ENCODE measurements at regions not wholly inside any gene's neighbourhood (a gene's known extent, or its start where the extent isn't known, plus 50 kb on each side); places are given as distances from the start of the nearest gene placed in this dataset.
A peak's percentile ranks its signal among the peaks of the same experiment; 100 is the strongest.
"Not testable (repeated sequence)": the region's sequence is repeated elsewhere in the genome, so short reads cannot be mapped to it uniquely, and the experiment has no call there.

GRCh38 chr6:141969201-141969600, 163.5 kb upstream of the GJE1 start:
- DNase-seq, result no peak

- DNase-seq, result no peak
These were observed 164.1 kb upstream of the GJE1 start for GRCh38 chr6:141968632-141969031.

GRCh38 chr6:141965016-141965545, 167.6 kb upstream of the GJE1 start:
- DNase-seq, result no peak

GRCh38 chr6:141963543-141964295, 169.0 kb upstream of the GJE1 start:
- no peak for DNase-seq

- no peak for DNase-seq
These were observed 175.5 kb upstream of the GJE1 start for GRCh38 chr6:141957271-141957670.

- DNase-seq, result no peak
These were observed 175.9 kb upstream of the GJE1 start for GRCh38 chr6:141956868-141957267.

- DNase-seq, result peak; percentile 24
These were observed 176.5 kb upstream of the GJE1 start for GRCh38 chr6:141956046-141956761.

GRCh38 chr6:141953072-141953471, 179.7 kb upstream of the GJE1 start:
- DNase-seq, result no peak

- no peak for DNase-seq
These were observed 186.2 kb upstream of the GJE1 start for GRCh38 chr6:141946502-141946901.

GRCh38 chr6:141938664-141939063, 194.1 kb upstream of the GJE1 start:
- no peak for DNase-seq

GRCh38 chr6:141932685-141933084, 200.0 kb upstream of the GJE1 start:
- DNase-seq, result no peak

- DNase-seq, result not testable (repeated sequence)
These were observed 206.4 kb upstream of the GJE1 start for GRCh38 chr6:141926200-141926900.

- DNase-seq, result no peak
These were observed 207.7 kb upstream of the GJE1 start for GRCh38 chr6:141925001-141925400.

GRCh38 chr6:141922898-141923297, 209.8 kb upstream of the GJE1 start:
- no peak for DNase-seq

GRCh38 chr6:141916682-141917505, 215.8 kb upstream of the GJE1 start:
- DNase-seq, result not testable (repeated sequence)

GRCh38 chr6:141914646-141915045, 218.1 kb upstream of the GJE1 start:
- no peak for DNase-seq

GRCh38 chr6:141906569-141907080, 226.1 kb upstream of the GJE1 start:
- DNase-seq, result no peak

- DNase-seq, result no peak
These were observed 242.1 kb upstream of the GJE1 start for GRCh38 chr6:141890661-141891060.

GRCh38 chr6:141884850-141885249, 247.9 kb upstream of the GJE1 start:
- DNase-seq, result no peak

- no peak for DNase-seq
These were observed 254.0 kb upstream of the GJE1 start for GRCh38 chr6:141878686-141879085.

GRCh38 chr6:141877275-141877983, 255.3 kb upstream of the GJE1 start:
- no peak for DNase-seq
